Esophagus muscularis mucosa (tissue), 4 donors: ENCODE measurements at regions not wholly inside any gene's neighbourhood (a gene's known extent, or its start where the extent isn't known, plus 50 kb on each side); places are given as distances from the start of the nearest gene placed in this dataset.
"Not testable (repeated sequence)": the region's sequence is repeated elsewhere in the genome, so short reads cannot be mapped to it uniquely, and the experiment has no call there.

Experiments used
- DNase-seq: peaks from one replicate; pipeline ENCODE4 v3.0.0-alpha.2; 2017; ENCODE audit errors: extremely low spot score
- H3K27ac ChIP-seq, 4 donors: fragments of 200-600 bp; sonication (generic); replicated peaks in 1 of 4; 1 replicate in 3 of 4; 2 replicates in 1 of 4; pipeline ENCODE4 v1.5.1; 2016 to 2019; ENCODE audit warnings: mild to moderate bottlenecking in 1 of 4
- H3K27me3 ChIP-seq, 4 donors: fragments of 200-600 bp; sonication (generic); one replicate each; pipeline versions ENCODE4 v1.5.1 to v1.6.0; 2016 to 2019
- H3K36me3 ChIP-seq, 4 donors: fragments of 200-600 bp; sonication (generic); one replicate each; pipeline ENCODE4 v1.5.1; 2016 to 2019
- H3K4me1 ChIP-seq, 4 donors: fragments of 200-600 bp; sonication (generic); one replicate each; pipeline ENCODE4 v1.5.1; 2016 to 2019
- H3K4me3 ChIP-seq, 4 donors: fragments of 200-600 bp; sonication (generic); 1 replicate in 2 of 4; 2 replicates in 2 of 4; pipeline ENCODE4 v1.5.1; 2016 to 2019; ENCODE audit warnings: mild to moderate bottlenecking in 4 of 4, moderate library complexity in 1 of 4
- H3K9me3 ChIP-seq, 4 donors: fragments of 200-600 bp; sonication (generic); 1 replicate in 3 of 4; 2 replicates in 1 of 4; pipeline ENCODE4 v1.5.1; 2016 to 2019
- WGBS: methylation state at CpG from one replicate; pipeline ENCODE4 v1.1.5; 2018; 5-methylcytosine and 5-hydroxymethylcytosine counted together
- intact Hi-C: fragments of 100-400 bp; cut with DNase I; formaldehyde crosslinking; loops from one replicate; pipeline ENCODE4 v1.15.1; 2023
- TF ChIP-seq, protein P1 (sequence below), 3 experiments: fragments of 200-600 bp in 2 of 3; fragments of 450-650 bp in 1 of 3; sonication (generic) in 2 of 3; IDR thresholded peaks; one replicate each; pipeline ENCODE4 v1.5.1; 2017 to 2019; ENCODE audit warnings: antibody characterized with exemption in 3 of 3, mild to moderate bottlenecking in 2 of 3, moderate library complexity in 1 of 3

DNA sequence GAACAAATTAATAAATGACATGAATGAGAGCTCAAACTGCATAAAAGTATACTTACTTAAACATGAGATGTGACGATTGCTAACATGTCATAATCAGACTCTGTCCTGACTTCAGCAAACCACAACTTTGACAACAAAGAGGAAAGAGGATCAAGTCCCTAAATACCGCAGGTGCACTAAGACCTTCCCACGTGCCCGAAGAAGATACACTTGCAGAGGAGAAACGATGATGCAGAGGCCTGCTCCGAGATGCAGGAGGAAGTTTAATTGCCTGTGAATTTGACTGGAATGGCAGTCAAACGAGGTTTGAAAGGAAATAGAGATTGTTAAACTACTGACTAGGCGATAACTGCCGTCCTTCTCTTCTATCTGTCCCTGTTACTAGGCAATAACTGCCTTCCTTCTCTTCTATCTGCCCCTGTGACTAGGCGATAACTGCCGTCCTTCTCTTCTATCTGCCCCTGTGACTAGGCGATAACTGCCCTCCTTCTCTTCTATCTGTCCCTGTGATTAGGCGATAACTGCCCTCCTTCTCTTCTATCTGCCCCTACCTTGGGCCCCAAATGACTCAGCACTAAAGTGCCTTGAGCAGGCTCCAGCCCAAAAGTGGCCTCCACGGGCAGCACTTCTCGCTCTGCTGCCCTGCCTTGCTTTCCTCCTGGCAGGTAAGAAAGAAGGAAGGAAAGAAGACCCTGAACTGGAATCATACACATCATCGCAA, 2226.0 kb upstream of the DEFB115 start:
- H3K4me1 ChIP-seq, H3K27ac ChIP-seq, H3K27me3 ChIP-seq, DNase-seq, H3K9me3 ChIP-seq, H3K4me3 ChIP-seq, intact Hi-C loops, H3K36me3 ChIP-seq: not testable (repeated sequence)
- WGBS, result 72% methylated on average over 16 of the region's 16 CpGs

DNA sequence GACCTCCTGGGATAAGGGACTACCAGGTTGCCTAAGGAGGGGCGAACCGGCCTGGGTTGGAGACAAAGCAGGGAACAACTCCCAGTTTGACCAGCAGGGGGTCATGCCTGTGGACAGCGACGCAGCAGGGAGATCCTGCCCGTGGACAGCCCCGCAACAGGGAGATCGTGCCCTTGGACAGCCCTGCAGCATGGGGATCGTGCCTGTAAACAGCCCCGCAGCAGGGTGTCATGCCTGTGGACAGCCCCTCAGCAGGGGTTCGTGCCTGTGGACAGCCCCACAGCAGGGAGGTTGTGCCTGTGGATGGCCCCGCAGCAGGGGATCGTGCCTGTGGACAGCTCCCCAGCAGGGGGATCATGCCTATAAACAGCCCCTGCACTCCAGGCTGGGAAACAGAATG, 2213.2 kb upstream of the DEFB115 start:
- H3K27me3 ChIP-seq, H3K4me1 ChIP-seq, H3K27ac ChIP-seq, H3K9me3 ChIP-seq, DNase-seq, intact Hi-C loops, H3K36me3 ChIP-seq, H3K4me3 ChIP-seq: not testable (repeated sequence)
- 72% methylated on average over 10 of the region's 12 CpGs for WGBS

DNA sequence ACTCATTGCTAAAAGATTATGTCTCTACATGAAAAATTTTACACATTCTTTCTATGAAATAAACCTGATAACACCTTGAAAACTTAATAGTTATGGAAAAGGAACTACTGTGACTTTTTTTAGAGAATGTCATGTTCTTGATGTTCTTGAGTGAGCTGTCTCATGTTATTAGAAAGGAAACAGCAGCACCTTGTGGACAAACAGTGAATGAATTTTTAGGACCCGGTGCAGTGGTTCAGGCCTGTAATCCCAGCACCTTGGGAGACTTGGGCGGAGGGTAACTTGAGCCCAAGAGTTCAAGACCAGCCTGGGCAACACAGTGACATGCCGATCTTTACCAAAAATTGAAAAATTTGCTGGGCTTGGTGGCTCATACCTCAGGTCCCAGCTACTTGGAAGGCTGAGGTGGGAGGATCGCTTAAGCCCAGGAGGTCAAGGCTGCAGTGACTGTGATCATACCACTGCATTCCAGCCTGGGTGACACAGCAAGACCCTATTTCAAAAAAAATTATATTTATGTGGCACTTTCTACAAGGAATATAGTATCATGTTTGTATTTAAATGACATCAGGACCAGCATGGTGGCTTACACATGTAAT, 2207.4 kb upstream of the DEFB115 start:
- DNase-seq, H3K4me1 ChIP-seq, intact Hi-C loops, H3K27ac ChIP-seq, H3K36me3 ChIP-seq, H3K27me3 ChIP-seq, H3K4me3 ChIP-seq, H3K9me3 ChIP-seq: not testable (repeated sequence)
- WGBS, result 61% methylated on average over 4 of the region's 4 CpGs

DNA sequence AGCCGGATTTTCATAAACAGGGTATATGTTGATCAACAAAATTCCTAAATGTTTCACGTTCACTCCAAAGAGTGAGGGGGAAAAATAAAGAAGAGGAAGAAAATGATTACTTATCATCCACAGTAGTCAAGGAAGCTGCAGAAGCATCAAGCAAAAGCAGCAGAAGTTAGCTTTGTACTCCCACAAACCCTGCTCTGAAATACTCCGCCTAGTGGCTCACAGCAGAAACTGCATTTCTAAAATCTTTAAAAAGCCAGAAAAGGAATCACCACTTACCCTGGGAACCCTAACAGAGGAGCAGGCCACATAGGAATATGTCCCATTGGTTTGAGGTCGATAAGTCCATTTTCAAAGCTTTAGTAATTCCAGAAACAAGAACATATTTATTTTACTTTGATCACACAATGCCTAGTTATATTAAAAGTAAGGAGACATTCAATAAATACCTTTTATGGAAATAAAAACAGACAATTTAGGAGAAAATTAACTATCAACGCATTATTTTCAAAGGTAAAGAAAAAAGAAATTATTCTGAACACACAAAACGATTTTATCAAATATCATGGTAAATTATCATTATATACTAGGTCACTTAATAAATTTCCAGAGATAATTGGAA, 2199.5 kb upstream of the DEFB115 start:
- H3K9me3 ChIP-seq, H3K27ac ChIP-seq, H3K4me3 ChIP-seq, H3K36me3 ChIP-seq, intact Hi-C loops, H3K27me3 ChIP-seq, DNase-seq, H3K4me1 ChIP-seq: not testable (repeated sequence)
- TF ChIP-seq, protein P1, sequence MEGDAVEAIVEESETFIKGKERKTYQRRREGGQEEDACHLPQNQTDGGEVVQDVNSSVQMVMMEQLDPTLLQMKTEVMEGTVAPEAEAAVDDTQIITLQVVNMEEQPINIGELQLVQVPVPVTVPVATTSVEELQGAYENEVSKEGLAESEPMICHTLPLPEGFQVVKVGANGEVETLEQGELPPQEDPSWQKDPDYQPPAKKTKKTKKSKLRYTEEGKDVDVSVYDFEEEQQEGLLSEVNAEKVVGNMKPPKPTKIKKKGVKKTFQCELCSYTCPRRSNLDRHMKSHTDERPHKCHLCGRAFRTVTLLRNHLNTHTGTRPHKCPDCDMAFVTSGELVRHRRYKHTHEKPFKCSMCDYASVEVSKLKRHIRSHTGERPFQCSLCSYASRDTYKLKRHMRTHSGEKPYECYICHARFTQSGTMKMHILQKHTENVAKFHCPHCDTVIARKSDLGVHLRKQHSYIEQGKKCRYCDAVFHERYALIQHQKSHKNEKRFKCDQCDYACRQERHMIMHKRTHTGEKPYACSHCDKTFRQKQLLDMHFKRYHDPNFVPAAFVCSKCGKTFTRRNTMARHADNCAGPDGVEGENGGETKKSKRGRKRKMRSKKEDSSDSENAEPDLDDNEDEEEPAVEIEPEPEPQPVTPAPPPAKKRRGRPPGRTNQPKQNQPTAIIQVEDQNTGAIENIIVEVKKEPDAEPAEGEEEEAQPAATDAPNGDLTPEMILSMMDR (IDR thresholded peaks at IDR 0.05), result peak in 1 of 3 experiments; percentile 16
- 35% methylated on average over 6 of the region's 6 CpGs for WGBS

DNA sequence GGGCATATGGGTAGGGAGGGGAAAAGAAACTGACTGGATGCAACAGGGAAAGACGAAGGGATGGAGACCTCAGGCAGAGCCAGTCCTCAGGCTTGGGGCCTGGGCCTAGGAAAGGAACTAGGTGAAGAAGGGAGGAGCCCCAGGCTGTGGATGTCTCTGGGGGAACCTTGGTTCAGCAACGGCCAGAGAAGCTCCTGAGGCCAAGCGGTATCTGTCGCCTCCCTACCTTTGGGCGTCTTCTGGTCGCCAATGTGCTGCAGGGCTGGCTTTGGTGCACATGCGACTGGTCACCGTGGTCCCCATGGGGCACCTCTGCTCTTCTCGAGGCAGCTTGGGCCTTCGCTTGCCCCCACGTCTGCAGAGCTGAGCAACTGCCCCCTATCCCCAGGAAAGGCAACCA, 2195.0 kb upstream of the DEFB115 start:
- H3K27me3 ChIP-seq, intact Hi-C loops, H3K4me3 ChIP-seq, H3K4me1 ChIP-seq, H3K36me3 ChIP-seq, H3K27ac ChIP-seq, DNase-seq: not testable (repeated sequence)
- peaks cover 0 to 18% (median 13%) of the 10 kb centered on the region in 4 donors for H3K9me3 ChIP-seq
- WGBS, result 76% methylated on average over 9 of the region's 11 CpGs

DNA sequence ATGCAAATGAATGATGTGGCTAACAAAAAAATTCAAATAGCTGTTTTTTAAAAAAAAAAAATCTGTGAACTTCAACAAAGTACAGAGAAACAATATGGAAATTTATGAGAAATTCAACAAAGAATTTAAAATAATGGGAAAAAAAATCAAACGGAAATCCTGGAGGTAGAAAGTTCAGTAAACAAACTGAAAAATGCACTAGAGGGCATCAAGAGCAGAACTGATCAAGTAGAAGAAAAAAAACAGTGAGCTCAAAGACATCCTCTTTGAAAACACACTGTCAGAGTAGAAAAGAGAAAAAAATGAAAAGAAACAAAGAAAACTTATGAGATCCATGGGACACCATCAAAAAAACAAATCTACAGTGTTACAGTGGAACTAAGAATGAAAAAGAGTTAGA, 2191.1 kb upstream of the DEFB115 start:
- H3K4me3 ChIP-seq, H3K27me3 ChIP-seq, H3K4me1 ChIP-seq, H3K27ac ChIP-seq, H3K36me3 ChIP-seq, intact Hi-C loops, DNase-seq: not testable (repeated sequence)
- peaks cover 0 to 22% (median 16%) of the 10 kb centered on the region in 4 donors for H3K9me3 ChIP-seq
- WGBS, result 60% methylated on average over 1 of the region's 1 CpG

DNA sequence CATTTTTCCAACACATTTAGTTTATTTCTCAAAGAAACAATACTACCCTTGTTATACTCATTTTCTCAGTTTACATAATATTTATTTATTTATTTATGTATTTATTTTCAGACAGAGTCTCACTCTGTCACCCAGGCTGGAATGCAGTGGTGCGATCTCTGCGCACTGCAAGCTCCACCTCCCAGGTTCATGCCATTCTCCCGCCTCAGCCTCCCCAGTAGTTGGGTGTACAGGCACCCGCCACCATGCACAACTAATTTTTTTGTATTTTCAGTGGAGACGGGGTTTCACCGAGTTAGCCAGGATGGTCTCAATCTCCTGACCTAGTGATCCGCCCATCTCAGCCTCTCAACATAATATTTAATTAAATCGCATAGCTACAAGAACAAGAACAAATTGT, 2183.8 kb upstream of the DEFB115 start:
- WGBS, result 71% methylated on average over 8 of the region's 8 CpGs
- intact Hi-C loops, H3K27ac ChIP-seq, H3K9me3 ChIP-seq, H3K27me3 ChIP-seq, DNase-seq, H3K4me3 ChIP-seq, H3K4me1 ChIP-seq, H3K36me3 ChIP-seq: not testable (repeated sequence)
